CD4-positive, alpha-beta T cell treated with Interleukin-4 for 4 hours (primary cell): ENCODE measurements at regions not wholly inside any gene's neighbourhood (a gene's known extent, or its start where the extent isn't known, plus 50 kb on each side); places are given as distances from the start of the nearest gene placed in this dataset.

Experiments
- DNase-seq: peaks from one replicate; pipeline ENCODE4 v3.0.0-alpha.2; 2020

DNA sequence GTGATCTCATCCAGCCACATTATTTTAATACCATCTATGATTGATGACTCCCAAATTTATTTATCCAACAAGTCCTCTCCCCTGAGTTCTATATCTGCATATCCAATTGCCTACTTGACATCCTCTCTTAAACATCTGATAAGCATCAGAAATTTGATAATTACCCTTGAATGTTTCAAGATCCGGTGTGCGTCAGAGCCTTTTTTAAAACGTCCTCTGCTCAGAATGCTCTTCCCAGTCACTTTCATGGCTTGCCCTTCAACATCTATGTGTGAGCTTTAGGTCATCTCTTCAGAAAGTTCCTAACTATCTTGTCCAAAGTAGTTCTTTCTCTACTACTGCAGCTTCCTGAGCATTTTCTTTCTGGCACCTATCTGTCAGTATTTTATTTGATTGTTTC lies 364.3 kb downstream of the PLPP3 start:
- DNase-seq = no peak

- DNase-seq = no peak
Measured at GRCh38 chr1:56213068-56213467, 366.3 kb downstream of the PLPP3 start.

DNA sequence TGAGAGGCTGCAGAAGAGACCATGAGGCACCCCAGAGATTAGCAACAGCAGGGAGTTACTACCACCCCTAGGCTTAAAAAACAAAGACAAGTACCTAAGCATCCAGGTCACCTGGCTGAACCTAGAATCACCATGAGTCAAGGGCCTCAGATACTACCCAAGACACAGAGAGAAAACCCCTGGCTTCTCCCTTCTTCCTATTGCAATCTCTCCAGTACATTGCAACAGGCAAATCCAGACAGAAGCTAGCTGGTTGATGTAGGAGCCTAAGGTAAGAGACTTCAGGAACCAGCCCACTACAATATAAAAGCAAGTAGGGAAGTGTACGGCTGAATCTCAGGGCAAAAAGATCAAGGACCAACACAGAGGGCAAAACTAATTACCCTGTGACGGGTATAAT lies 367.2 kb downstream of the PLPP3 start:
- DNase-seq = no peak

GRCh38 chr1:56206391-56206790 lies 373.0 kb downstream of the PLPP3 start:
- no peak for DNase-seq

- DNase-seq = no peak
Measured at GRCh38 chr1:56204206-56204605, 375.2 kb downstream of the PLPP3 start.

GRCh38 chr1:56202796-56203492 lies 376.4 kb downstream of the PLPP3 start:
- no peak for DNase-seq

DNA sequence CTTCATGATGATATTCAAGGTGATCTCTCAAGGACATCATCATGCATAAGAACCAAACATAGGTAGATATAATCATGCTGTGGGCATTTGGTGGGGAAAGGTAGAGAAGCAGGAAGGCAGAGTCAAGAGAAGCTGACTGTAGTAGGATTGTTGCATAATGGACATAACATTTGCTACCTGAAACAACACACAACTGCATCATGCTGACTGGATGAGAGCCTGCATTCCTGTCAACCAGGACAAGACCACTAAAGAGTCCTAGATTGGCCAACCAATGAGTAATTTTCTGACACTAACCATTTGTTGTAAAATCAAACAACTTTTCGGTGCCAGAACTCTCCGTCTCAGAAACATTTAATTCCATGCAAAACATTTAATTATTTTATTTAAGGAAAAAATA lies 377.2 kb downstream of the PLPP3 start:
- no peak for DNase-seq

- no peak for DNase-seq
Measured at GRCh38 chr1:56200896-56201295, 378.5 kb downstream of the PLPP3 start.

DNA sequence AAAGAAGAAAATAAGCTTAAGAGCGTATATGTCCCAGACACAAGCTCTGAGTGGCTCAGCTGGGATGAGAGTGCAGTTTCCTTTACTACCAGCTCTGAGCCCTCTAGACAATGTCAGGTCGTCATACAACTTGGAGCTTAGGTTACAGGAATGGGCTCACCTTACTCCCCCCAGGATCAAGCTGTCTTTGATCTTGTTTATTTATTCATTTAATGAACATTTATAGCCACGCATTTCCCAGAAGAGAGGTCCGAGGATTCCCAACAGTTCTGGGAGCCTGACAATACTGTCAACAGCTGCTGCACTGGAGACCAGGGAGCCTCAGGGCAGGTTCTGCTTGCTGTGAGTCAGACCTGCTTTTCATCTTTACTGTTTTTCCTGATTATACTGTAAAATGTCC lies 378.9 kb downstream of the PLPP3 start:
- DNase-seq = no peak

DNA sequence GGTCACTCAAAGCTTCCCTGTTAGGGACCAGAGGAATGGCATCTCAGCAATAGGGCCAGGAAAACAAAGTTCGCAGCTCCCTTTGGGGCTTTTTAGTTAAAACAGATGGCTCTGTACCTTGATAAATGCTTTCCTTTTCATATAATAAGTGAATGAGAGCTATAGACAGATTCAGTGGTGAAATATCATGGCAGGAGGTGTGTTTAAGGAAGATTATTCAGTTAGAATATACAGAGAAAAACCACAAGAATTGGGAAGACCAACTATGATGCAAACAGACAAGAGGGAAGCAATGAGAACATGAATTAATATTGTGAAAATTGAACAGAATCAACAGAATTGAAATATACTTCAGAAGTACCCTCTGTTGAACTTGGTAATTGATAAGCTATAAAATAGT lies 379.4 kb downstream of the PLPP3 start:
- DNase-seq = no peak

GRCh38 chr1:56199061-56199460 lies 380.3 kb downstream of the PLPP3 start:
- DNase-seq = no peak

GRCh38 chr1:56197946-56198345 lies 381.4 kb downstream of the PLPP3 start:
- DNase-seq = no peak

DNA sequence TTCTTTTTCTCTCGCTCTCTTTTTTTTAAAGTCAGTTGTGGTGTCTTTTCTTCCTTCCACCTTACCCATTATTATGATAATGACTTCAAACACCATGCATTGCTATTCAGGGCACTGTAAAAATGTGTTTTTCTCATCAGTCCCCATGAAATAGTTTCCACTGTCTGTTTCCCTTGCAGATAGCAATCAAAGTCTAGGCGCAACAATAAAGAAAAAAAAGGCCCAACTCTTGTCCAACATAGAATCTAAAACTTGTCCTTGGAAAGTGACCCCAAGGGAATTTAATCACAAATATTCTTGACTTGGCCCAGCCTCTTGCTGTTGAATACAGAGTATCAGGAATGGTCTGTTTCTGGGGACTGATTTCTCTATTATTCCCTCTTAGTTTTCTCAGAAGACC lies 382.5 kb downstream of the PLPP3 start:
- DNase-seq = no peak

DNA sequence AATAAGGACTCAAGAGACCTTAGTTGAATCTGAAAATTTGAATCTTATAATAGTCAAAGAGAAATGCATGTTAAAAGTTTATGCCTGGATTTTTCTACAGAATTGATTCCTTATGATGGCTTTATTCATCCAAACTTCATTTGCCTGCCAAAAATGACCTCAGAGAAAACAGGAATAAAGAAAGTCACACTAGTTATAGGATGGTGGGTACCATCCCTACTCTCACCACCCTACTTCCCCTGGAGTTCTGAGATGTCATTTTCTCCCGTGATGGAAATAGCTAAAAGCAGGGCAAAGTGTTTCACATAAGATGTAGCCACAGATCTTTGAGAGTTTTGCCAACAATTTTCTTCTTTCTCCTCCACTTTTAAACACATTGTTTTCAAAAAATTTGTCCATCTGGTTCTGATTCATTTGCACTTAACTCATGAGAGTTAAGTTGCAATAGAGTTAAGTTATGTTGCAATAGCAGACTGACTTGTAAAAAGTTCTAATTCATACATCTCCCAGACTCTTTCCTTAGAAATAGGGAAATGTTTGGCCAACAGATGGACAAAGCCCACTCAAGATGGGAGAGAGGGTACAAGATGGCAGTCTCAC lies 384.6 kb downstream of the PLPP3 start:
- DNase-seq = no peak

DNA sequence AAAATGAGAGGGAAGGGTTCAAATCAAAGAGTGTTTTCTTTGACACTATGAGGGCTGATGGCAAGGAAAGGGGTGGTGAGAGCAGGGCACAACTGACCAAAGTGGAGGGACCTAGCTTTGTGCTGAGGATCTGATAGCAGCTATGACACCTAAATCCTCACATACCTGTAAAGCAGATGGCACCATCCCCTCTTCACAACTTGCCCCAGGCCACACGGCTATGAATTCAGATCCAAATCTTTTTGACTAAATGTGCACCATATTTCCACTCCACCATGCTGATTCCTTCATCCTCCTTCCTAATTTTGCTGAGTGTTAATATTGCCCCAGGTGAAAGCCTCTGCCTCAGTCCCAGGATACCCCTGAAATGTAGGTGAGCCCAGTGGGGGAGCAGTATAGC lies 385.7 kb downstream of the PLPP3 start:
- DNase-seq = no peak

DNA sequence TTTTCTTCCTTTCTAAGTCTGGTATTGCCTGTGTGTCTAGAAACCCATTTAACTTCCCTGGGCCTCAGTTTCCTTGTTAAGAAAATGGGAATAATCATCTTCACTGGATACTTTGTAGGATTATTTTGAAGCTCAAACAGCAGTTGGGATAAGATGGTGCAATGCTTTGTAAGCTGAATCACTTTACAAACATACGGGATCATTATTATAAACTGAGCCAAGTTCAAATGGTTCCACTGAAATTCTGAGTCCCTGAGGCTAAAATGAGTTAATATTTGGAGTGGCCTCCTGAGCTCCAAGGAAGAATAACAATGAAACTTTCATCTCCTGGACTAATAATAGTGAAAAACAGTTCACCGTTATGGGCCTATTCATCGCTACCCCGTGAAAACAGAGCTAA lies 388.0 kb downstream of the PLPP3 start:
- DNase-seq = no peak

GRCh38 chr1:56190806-56191365 lies 388.5 kb downstream of the PLPP3 start:
- no peak for DNase-seq

DNA sequence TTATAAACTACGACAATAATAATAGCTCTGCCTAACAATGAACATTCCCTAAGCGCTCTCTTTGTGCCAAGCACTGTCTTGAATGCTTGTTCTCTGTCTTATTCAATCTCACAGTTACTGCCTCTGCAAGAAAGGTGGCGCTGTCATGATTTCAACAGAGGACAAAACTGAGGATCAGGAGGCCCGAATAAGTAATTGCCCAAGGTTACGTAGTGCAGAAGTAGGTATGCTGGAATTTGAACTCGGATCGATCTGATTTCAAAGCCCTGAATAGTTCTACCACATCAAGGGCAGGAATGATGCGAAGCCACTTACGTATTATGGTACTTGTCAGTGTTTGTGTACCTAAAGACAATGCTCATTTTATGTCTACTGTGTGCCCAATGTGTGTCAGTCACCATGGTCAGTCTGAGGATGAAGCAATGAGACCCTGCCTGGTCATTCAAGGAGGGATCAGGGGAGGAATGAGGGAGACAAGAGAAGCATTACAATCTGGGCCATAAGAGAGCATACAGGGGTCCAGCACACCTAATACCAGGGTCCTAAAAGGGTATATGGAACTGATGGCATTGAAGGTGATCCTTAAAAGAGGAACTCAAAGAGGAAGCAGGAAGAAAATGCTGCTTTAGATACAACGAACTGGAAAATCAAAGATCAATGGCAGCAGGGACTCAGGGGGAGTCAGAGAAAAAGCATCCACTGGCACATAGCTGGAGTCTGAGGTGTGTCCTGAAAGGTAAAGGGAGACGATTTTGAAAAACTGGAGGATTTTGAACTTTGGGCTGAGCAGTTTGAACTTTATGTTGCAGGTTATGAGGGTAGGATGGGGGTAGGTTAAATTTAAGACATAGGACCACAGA lies 389.2 kb downstream of the PLPP3 start:
- DNase-seq = no peak

DNA sequence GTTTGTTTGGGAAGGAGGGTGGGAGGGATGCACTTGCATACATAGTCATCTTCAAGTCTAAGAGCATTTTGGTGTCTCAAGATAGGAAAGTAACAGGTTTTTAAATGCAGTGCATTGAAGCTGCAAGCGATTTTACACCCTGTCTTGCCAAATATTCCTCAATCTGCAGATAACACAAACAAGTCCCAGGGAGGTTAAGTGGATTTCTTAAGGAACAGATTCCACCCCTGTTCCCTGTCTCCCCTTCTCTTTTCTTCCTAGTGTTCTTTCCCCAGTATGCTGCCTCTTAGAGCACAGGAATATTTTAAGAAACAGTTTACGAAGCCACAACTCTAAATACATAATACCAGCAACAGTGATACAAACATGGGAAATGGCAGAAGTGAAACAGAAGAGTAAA lies 389.9 kb downstream of the PLPP3 start:
- no peak for DNase-seq

DNA sequence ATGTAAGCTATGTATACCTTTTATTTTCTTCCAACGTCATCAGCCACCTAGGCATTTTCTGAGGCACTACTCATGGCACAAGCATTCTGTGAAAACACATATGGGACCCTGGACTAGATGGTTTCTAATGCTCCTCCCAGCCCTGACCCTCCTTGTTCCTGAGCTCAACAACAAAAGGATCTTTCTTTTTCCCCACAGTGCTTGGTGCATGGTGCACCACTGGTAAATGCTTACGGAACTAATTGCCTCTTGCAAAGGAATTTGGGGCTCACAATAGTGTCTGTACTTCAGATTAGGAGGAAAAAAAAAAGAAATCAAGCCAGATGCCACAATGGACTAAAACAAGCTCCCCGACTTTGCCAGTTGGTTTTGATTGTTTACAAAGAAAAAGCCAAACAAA lies 390.5 kb downstream of the PLPP3 start:
- DNase-seq = no peak

DNA sequence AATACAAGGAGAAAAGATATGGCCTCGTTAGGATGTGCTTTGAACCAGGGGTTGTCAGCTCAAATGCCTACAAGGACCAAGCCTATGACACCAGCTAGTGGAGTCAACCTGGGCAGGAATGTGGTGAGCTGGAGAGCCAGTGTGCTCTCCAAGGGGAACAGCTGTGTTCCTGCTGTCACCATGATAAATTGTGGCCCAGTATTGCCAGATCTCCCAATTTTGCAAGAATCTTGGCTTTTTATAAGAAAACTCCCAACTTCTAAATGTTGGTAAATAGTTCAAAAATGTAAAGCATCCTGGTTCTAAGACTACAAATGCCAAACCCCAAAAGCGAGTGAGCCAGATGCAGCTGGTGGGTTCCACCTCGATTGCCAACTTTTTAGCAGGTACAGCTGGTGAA lies 391.1 kb downstream of the PLPP3 start:
- DNase-seq = no peak

DNA sequence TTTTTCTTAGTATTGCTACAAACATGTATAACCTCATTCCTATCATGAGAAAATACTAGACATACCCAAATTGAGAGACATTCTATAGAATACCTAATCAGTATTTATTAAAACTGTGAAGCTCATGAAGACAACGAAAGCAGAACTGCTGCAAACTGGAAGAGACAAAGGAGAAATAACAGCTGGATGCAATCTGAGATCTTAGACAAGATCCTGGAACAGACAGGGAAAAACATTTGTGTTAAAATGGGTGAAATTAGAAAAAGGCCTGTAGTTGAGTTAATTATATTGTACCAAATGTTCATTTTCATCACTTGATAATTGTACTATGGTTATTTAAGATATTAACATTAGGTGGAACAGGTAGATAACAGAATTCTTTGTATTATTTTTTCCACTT lies 392.0 kb downstream of the PLPP3 start:
- DNase-seq = no peak

DNA sequence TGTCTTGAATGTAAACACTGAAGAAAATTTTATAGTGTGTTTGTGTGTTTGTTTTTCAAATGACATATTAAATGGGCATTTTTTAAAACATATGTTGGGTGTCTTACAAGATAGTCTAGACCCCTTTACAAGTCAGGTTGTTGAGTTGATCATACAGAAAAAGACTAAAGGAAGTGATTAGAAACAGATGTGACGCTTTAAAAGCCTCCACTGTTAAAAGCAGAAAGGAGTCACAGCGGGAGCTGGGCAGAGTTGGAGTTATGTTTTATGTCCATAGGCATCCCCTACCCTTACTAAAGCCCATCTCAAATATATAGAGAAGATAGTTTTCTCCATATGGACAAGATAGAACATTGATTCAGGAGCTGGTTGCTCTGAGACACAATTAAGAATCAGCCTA lies 393.9 kb downstream of the PLPP3 start:
- DNase-seq = no peak

GRCh38 chr1:56183151-56183550 lies 396.2 kb downstream of the PLPP3 start:
- DNase-seq = no peak
